ENCODE measurements at regions not wholly inside any gene's neighbourhood (a gene's known extent, or its start where the extent isn't known, plus 50 kb on each side); places are given as distances from the start of the nearest gene placed in this dataset.

GRCh38 chr21:16522548-16522947 is 792.8 kb downstream of the USP25 start:
- H3K9me3 Mint-ChIP-seq = peaks cover 6% of the 10 kb centered on the region
- no peaks in the 10 kb centered on the region for H3K36me3 Mint-ChIP-seq
- H3K27ac Mint-ChIP-seq = no peak overlapping the region
- POLR2A ChIA-PET = no interaction called here
- H3K27me3 Mint-ChIP-seq = no peaks in the 10 kb centered on the region
- no peak overlapping the region for H3K4me3 Mint-ChIP-seq
- H3K4me1 Mint-ChIP-seq = no peaks in the 10 kb centered on the region
- DNase-seq (no peak), ATAC-seq (ENCODE audit: low read depth) (no peak)

- POLR2A ChIA-PET = no interaction called here
- Mint-ChIP-seq H3K4me1 (no peaks in the 10 kb centered on the region), H3K4me3 (no peak overlapping the region), H3K27me3 (no peaks in the 10 kb centered on the region), H3K36me3 (no peaks in the 10 kb centered on the region), H3K9me3 (peaks cover 6% of the 10 kb centered on the region), H3K27ac (no peak overlapping the region)
- DNase-seq (no peak), ATAC-seq (ENCODE audit: low read depth) (no peak)
Observed at GRCh38 chr21:16530656-16531055, 800.9 kb downstream of the USP25 start.

- H3K27ac Mint-ChIP-seq = no peak overlapping the region
- no peak for DNase-seq
- no peaks in the 10 kb centered on the region for H3K36me3 Mint-ChIP-seq
- no peak for ATAC-seq (ENCODE audit: low read depth)
- peaks cover 3% of the 10 kb centered on the region for H3K9me3 Mint-ChIP-seq
- no peaks in the 10 kb centered on the region for H3K27me3 Mint-ChIP-seq
- no peaks in the 10 kb centered on the region for H3K4me1 Mint-ChIP-seq
- no peak overlapping the region for H3K4me3 Mint-ChIP-seq
- POLR2A ChIA-PET = no interaction called here
Observed at GRCh38 chr21:16532840-16533239, 803.1 kb downstream of the USP25 start.

GRCh38 chr21:16533692-16534407 is 804.1 kb downstream of the USP25 start:
- Mint-ChIP-seq H3K27ac (no peak overlapping the region), H3K4me1 (no peaks in the 10 kb centered on the region), H3K27me3 (no peaks in the 10 kb centered on the region), H3K9me3 (peaks cover 3% of the 10 kb centered on the region), H3K36me3 (no peaks in the 10 kb centered on the region), H3K4me3 (no peak overlapping the region)
- POLR2A ChIA-PET = no interaction called here
- DNase-seq (no peak), ATAC-seq (ENCODE audit: low read depth) (no peak)

- H3K4me1 Mint-ChIP-seq = no peaks in the 10 kb centered on the region
- H3K36me3 Mint-ChIP-seq = no peaks in the 10 kb centered on the region
- DNase-seq (no peak), ATAC-seq (ENCODE audit: low read depth) (no peak)
- H3K27me3 Mint-ChIP-seq = no peaks in the 10 kb centered on the region
- H3K27ac Mint-ChIP-seq = no peak overlapping the region
- POLR2A ChIA-PET = no interaction called here
- no peaks in the 10 kb centered on the region for H3K9me3 Mint-ChIP-seq
- no peak overlapping the region for H3K4me3 Mint-ChIP-seq
Observed at GRCh38 chr21:16534408-16535101, 804.8 kb downstream of the USP25 start.

- POLR2A ChIA-PET = no interaction called here
- Mint-ChIP-seq H3K9me3 (no peaks in the 10 kb centered on the region), H3K36me3 (no peaks in the 10 kb centered on the region), H3K4me1 (no peaks in the 10 kb centered on the region), H3K27me3 (no peaks in the 10 kb centered on the region), H3K4me3 (no peak overlapping the region), H3K27ac (no peak overlapping the region)
- ATAC-seq (ENCODE audit: low read depth) (no peak), DNase-seq (no peak)
Observed at GRCh38 chr21:16535102-16535422, 805.3 kb downstream of the USP25 start.

GRCh38 chr21:16535626-16536025 is 805.8 kb downstream of the USP25 start:
- ATAC-seq (ENCODE audit: low read depth) = no peak
- no peak for DNase-seq
- H3K9me3 Mint-ChIP-seq = no peaks in the 10 kb centered on the region
- no peak overlapping the region for H3K4me3 Mint-ChIP-seq
- POLR2A ChIA-PET = no interaction called here
- H3K27ac Mint-ChIP-seq = no peak overlapping the region
- H3K27me3 Mint-ChIP-seq = no peaks in the 10 kb centered on the region
- H3K36me3 Mint-ChIP-seq = no peaks in the 10 kb centered on the region
- H3K4me1 Mint-ChIP-seq = no peaks in the 10 kb centered on the region

- DNase-seq (no peak), ATAC-seq (ENCODE audit: low read depth) (no peak)
- Mint-ChIP-seq H3K4me3 (no peak overlapping the region), H3K9me3 (no peaks in the 10 kb centered on the region), H3K4me1 (no peaks in the 10 kb centered on the region), H3K36me3 (no peaks in the 10 kb centered on the region), H3K27me3 (no peaks in the 10 kb centered on the region), H3K27ac (no peak overlapping the region)
- POLR2A ChIA-PET = no interaction called here
Observed at GRCh38 chr21:16536140-16536539, 806.4 kb downstream of the USP25 start.

- DNase-seq = no peak
- POLR2A ChIA-PET = no interaction called here
Observed at GRCh38 chr21:16536643-16537434, 807.1 kb downstream of the USP25 start.

GRCh38 chr21:16537501-16537900 is 807.7 kb downstream of the USP25 start:
- no peaks in the 10 kb centered on the region for H3K27me3 Mint-ChIP-seq
- POLR2A ChIA-PET = no interaction called here
- ATAC-seq (ENCODE audit: low read depth) (no peak), DNase-seq (no peak)
- H3K27ac Mint-ChIP-seq = no peak overlapping the region
- H3K4me1 Mint-ChIP-seq = no peaks in the 10 kb centered on the region
- H3K4me3 Mint-ChIP-seq = no peak overlapping the region
- H3K9me3 Mint-ChIP-seq = no peaks in the 10 kb centered on the region
- no peaks in the 10 kb centered on the region for H3K36me3 Mint-ChIP-seq

More at GRCh38 chr21:16536643-16537434, 807.1 kb downstream of the USP25 start:
- H3K27ac Mint-ChIP-seq = no peak overlapping the region
- no peak overlapping the region for H3K4me3 Mint-ChIP-seq
- no peaks in the 10 kb centered on the region for H3K36me3 Mint-ChIP-seq
- no peak for ATAC-seq (ENCODE audit: low read depth)
- H3K4me1 Mint-ChIP-seq = no peaks in the 10 kb centered on the region
- no peaks in the 10 kb centered on the region for H3K9me3 Mint-ChIP-seq
- no peaks in the 10 kb centered on the region for H3K27me3 Mint-ChIP-seq

- DNase-seq = no peak
- ATAC-seq (ENCODE audit: low read depth) = no peak
- H3K36me3 Mint-ChIP-seq = no peaks in the 10 kb centered on the region
- H3K27ac Mint-ChIP-seq = no peak overlapping the region
- H3K4me1 Mint-ChIP-seq = no peaks in the 10 kb centered on the region
- H3K4me3 Mint-ChIP-seq = no peak overlapping the region
- H3K9me3 Mint-ChIP-seq = no peaks in the 10 kb centered on the region
- POLR2A ChIA-PET = no interaction called here
- H3K27me3 Mint-ChIP-seq = no peaks in the 10 kb centered on the region
Observed at GRCh38 chr21:16538405-16538804, 808.6 kb downstream of the USP25 start.

GRCh38 chr21:16538936-16539440 is 809.2 kb downstream of the USP25 start:
- Mint-ChIP-seq H3K27ac (no peak overlapping the region), H3K36me3 (no peaks in the 10 kb centered on the region), H3K9me3 (no peaks in the 10 kb centered on the region), H3K27me3 (no peaks in the 10 kb centered on the region), H3K4me1 (no peaks in the 10 kb centered on the region), H3K4me3 (no peak overlapping the region)
- ATAC-seq (ENCODE audit: low read depth) (no peak), DNase-seq (no peak)
- POLR2A ChIA-PET = no interaction called here

- H3K36me3 Mint-ChIP-seq = no peaks in the 10 kb centered on the region
- no peaks in the 10 kb centered on the region for H3K4me1 Mint-ChIP-seq
- no peak overlapping the region for H3K4me3 Mint-ChIP-seq
- H3K27ac Mint-ChIP-seq = no peak overlapping the region
- POLR2A ChIA-PET = no interaction called here
- DNase-seq (no peak), ATAC-seq (ENCODE audit: low read depth) (no peak)
- no peaks in the 10 kb centered on the region for H3K9me3 Mint-ChIP-seq
- H3K27me3 Mint-ChIP-seq = no peaks in the 10 kb centered on the region
Observed at GRCh38 chr21:16540966-16541727, 811.4 kb downstream of the USP25 start.
